ENCODE measurements at regions not wholly inside any gene's neighbourhood (a gene's known extent, or its start where the extent isn't known, plus 50 kb on each side); places are given as distances from the start of the nearest gene placed in this dataset.

- TF ChIP-seq CTCF (IDR thresholded peaks at IDR 0.05; ENCODE audit: low read length) (no peak), EZH2 (optimal IDR thresholded peaks at IDR 0.05; ENCODE audit: low read depth, low read length) (no peak)
Observed at GRCh38 chr18:56142001-56142400, 496.4 kb downstream of the TXNL1 start.

Measured in MM.1S (cell line).